ENCODE measurements at regions not wholly inside any gene's neighbourhood (a gene's known extent, or its start where the extent isn't known, plus 50 kb on each side); places are given as distances from the start of the nearest gene placed in this dataset.

DNA sequence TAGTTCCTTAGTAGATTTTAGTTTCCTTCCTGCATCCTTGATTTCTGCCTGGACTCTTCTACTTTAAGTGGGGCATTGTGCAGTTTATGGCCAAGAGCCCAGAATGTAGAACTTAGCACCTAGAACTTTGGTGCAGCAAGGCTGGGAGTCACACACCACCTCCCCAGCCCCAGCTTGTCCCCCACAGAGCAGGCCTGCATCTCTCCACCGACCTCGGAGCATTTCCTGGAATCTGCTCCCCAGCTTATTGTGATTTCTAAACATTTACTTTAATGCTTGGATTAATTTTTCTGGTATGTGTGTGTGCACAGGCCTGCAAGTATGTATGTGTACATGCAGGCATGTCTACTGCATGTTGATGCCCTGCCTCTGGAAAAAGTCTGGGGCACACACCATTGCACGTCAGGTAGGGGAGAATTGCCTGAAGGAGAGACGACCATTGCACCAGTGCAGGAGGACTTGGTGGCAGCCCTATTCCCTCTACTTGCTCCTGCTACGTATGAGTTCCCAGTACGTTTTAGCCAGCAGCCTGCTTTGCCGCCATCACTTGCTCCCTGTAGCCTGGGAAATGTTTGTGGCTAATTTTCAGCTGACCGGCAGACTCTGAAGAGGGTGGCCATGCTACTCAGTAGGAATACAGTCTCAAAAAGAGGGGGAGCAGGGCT lies 419.9 kb upstream of the HS6ST1 start:
- Histone ChIP-seq H3K27me3 (replicated peaks) (no peaks in the 10 kb centered on the region), H3K4me3 (ENCODE audit: low read depth, low read length) (no peak overlapping the region), H3K36me3 (replicated peaks) (no peaks in the 10 kb centered on the region), H3K27ac (no peak overlapping the region)
- in situ Hi-C loops (cut with HindIII; ENCODE audit: low pct_ligation_motif_present, low sequenced_read_pairs), result loop anchor here (25.0 kb wide), 1 partner anchor 426 kb away; the partner anchor contains the start of gene HS6ST1
- TF ChIP-seq, protein P1, sequence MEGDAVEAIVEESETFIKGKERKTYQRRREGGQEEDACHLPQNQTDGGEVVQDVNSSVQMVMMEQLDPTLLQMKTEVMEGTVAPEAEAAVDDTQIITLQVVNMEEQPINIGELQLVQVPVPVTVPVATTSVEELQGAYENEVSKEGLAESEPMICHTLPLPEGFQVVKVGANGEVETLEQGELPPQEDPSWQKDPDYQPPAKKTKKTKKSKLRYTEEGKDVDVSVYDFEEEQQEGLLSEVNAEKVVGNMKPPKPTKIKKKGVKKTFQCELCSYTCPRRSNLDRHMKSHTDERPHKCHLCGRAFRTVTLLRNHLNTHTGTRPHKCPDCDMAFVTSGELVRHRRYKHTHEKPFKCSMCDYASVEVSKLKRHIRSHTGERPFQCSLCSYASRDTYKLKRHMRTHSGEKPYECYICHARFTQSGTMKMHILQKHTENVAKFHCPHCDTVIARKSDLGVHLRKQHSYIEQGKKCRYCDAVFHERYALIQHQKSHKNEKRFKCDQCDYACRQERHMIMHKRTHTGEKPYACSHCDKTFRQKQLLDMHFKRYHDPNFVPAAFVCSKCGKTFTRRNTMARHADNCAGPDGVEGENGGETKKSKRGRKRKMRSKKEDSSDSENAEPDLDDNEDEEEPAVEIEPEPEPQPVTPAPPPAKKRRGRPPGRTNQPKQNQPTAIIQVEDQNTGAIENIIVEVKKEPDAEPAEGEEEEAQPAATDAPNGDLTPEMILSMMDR (IDR thresholded peaks at IDR 0.05; ENCODE audit: low read depth, low read length, missing control alignments), result no peak
- no peak for DNase-seq

DNA sequence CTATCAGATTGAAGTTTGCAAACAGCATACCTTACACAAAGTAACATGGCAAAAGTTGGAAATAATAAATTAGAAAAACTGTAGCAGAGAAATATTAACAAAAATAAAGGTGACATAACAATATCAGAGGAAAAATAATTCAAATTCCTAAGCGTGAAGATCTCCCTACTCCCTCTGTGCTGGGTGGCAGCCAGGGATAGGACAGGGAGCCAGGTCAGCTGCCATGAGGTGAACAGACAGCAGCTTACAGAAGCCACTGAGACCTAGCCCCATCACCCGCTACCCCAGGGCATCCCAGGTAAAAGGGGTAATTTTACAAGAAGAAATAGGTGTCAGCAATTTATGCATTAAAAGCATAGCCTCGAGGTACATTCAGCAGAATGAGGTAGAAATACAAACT lies 423.8 kb upstream of the HS6ST1 start:
- DNase-seq, result peak; percentile 34
- no peaks in the 10 kb centered on the region for H3K36me3 ChIP-seq (replicated peaks)
- TF ChIP-seq, protein P1 (IDR thresholded peaks at IDR 0.05; ENCODE audit: low read depth, low read length, missing control alignments), result no peak
- in situ Hi-C loops (cut with HindIII; ENCODE audit: low pct_ligation_motif_present, low sequenced_read_pairs), result loop anchor here (25.0 kb wide), 1 partner anchor 430 kb away; the partner anchor contains the start of gene HS6ST1
- H3K27ac ChIP-seq, result no peak overlapping the region
- H3K27me3 ChIP-seq (replicated peaks), result no peaks in the 10 kb centered on the region
- no peak overlapping the region for H3K4me3 ChIP-seq (ENCODE audit: low read depth, low read length)

DNA sequence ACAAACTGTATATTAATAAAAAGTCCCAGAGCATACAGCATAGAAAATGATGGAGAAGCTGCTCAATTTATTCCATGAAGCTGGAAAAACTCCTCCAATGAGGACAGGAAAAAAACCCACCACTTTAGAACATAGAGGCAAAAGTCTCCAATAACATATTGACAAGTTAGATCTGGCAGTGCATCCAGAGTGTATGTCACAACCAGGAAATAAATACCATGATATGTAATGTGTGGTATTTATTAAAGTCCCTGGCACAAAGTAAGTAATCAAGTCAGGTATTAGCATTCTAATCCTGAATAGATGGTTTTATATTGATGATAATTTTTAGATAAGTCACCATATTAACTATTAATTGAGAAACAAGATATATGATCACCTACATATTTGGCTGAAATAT lies 427.3 kb upstream of the HS6ST1 start:
- Histone ChIP-seq H3K4me3 (ENCODE audit: low read depth, low read length) (no peak overlapping the region), H3K27me3 (replicated peaks) (no peaks in the 10 kb centered on the region), H3K36me3 (replicated peaks) (no peaks in the 10 kb centered on the region), H3K27ac (peak overlapping the region; percentile 99)
- DNase-seq, result no peak
- in situ Hi-C loops (cut with HindIII; ENCODE audit: low pct_ligation_motif_present, low sequenced_read_pairs), result loop anchor here (25.0 kb wide), 1 partner anchor 434 kb away; the partner anchor contains the start of gene HS6ST1
- TF ChIP-seq, protein P1 (IDR thresholded peaks at IDR 0.05; ENCODE audit: low read depth, low read length, missing control alignments), result no peak

DNA sequence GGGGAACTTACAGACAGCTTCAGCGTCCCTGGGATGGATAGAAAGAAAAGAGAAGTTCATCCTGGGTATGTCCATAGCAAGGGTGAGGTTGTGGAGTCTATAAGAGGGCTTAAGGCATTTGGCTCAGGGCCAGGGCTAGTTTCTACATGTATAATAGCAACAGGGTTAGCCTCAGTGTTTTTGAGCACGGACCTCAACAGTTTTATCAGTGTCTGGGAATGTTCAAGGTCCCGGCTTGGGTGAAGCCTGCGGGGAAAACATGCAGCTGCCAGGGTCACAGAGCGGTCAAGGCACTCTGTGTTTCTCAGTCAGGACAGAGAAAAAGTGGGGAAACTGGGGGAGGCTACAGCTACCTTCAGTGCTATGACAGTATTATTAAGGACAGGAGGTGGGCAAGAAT lies 427.7 kb upstream of the HS6ST1 start:
- DNase-seq, result peak; percentile 100
- in situ Hi-C loops (cut with HindIII; ENCODE audit: low pct_ligation_motif_present, low sequenced_read_pairs), result loop anchor here (25.0 kb wide), 1 partner anchor 434 kb away; the partner anchor contains the start of gene HS6ST1
- Histone ChIP-seq H3K27ac (peak overlapping the region; percentile 99), H3K4me3 (ENCODE audit: low read depth, low read length) (no peak overlapping the region), H3K27me3 (replicated peaks) (no peaks in the 10 kb centered on the region), H3K36me3 (replicated peaks) (no peaks in the 10 kb centered on the region)
- TF ChIP-seq, protein P1 (IDR thresholded peaks at IDR 0.05; ENCODE audit: low read depth, low read length, missing control alignments), result no peak

DNA sequence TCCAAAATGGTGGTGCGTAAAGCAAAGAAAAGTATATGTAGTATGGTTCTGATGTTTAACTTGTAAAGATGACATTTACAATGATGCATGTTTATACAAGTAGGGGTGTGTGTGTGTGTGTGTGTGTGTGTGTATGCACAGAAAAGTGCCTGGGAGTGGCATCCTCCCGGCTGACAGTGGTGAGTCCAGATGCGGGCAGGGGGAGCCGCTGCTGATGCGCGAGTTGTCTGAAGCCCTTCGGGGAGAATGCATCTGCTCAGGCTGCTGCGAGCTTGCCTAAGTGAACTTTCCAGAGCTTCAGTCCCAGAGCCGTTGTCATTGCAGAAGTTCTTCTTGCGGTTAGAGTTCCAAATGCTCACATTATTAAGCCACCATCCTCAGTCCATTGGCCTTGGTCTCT lies 429.7 kb upstream of the HS6ST1 start:
- no peaks in the 10 kb centered on the region for H3K36me3 ChIP-seq (replicated peaks)
- no peak for DNase-seq
- TF ChIP-seq, protein P1 (IDR thresholded peaks at IDR 0.05; ENCODE audit: low read depth, low read length, missing control alignments), result no peak
- H3K4me3 ChIP-seq (ENCODE audit: low read depth, low read length), result no peak overlapping the region
- H3K27me3 ChIP-seq (replicated peaks), result no peaks in the 10 kb centered on the region
- in situ Hi-C loops (cut with HindIII; ENCODE audit: low pct_ligation_motif_present, low sequenced_read_pairs), result loop anchor here (25.0 kb wide), 1 partner anchor 436 kb away; the partner anchor contains the start of gene HS6ST1
- H3K27ac ChIP-seq, result no peak overlapping the region

Data from brain microvascular endothelial cell (primary cell).